DND-41 (cell line): ENCODE measurements at regions not wholly inside any gene's neighbourhood (a gene's known extent, or its start where the extent isn't known, plus 50 kb on each side); places are given as distances from the start of the nearest gene placed in this dataset.

Experiments
- CTCF ChIP-seq: IDR thresholded peaks from 2 replicates; pipeline ENCODE4 v1.5.1; 2012; ENCODE audit warnings: borderline replicate concordance, low read length, moderate library complexity, mild to moderate bottlenecking; ENCODE audit not compliant: poor library complexity, severe bottlenecking; ENCODE audit errors: extremely low read depth
- EZH2 ChIP-seq: IDR thresholded peaks from 3 replicates; pipeline ENCODE4 v1.6.1; 2012; ENCODE audit warnings: borderline replicate concordance, low read depth, mild to moderate bottlenecking, moderate library complexity, low read length, inconsistent platforms; ENCODE audit not compliant: severe bottlenecking

DNA sequence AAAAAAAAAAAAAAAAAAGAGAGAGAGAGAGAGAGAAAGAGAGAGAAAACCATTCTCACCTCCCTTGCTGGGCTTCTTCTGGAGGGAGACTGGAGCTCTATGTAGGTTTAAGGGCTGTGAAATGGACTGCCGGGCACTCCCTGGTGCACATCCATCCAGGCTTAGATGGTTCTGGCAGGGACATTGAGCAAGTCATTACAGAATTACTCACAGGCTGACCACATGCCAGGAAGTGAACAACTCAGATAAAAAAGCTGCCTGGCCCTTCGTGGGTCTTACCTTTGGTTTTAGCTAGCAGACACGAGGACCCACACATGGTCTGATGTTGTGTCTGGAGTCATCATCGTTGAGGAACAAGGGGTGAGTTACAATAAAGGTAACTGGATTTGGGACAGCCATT is 847.4 kb upstream of the EEF2KMT start:
- TF ChIP-seq EZH2 (no peak), CTCF (no peak)
